HCT116 (cell line): ENCODE measurements at regions not wholly inside any gene's neighbourhood (a gene's known extent, or its start where the extent isn't known, plus 50 kb on each side); places are given as distances from the start of the nearest gene placed in this dataset.

Source experiments
- ATAC-seq: fragments of 200-7000 bp; cut with Tn5 transposase; 2 replicates; pipeline ENCODE4 v1.9.1; 2020; ENCODE audit warnings: mild to moderate bottlenecking, moderate library complexity
- BruUV-seq: library from RNA; stranded (reverse); fragments of 400-500 nt; replicated peaks from 2 replicates; lab custom pipeline; 2021; lab: Mats Ljungman, UMichigan
- CTCF ChIA-PET: fragments of 300-600 bp; sonication (Branson Sonifier 250); formaldehyde crosslinking; loops from one replicate; lab custom pipeline; 2021; ENCODE audit warnings: antibody characterized with exemption; lab: Charles Lee
- POLR2A ChIA-PET: fragments of 300-600, 350-600 bp; sonication (Branson Sonifier 250); formaldehyde crosslinking; loops from one replicate; lab custom pipeline; 2021; ENCODE audit warnings: antibody characterized with exemption; lab: Charles Lee
- RAD21 ChIA-PET, 2 experiments: fragments of 300-600 bp; sonication (Branson Sonifier 250); formaldehyde crosslinking; loops; one replicate each; lab custom pipeline; 2023; ENCODE audit warnings: low total read pairs in 2 of 2; ENCODE audit not compliant: uncharacterized antibody in 2 of 2, unreplicated experiment in 2 of 2, low non-redundant PET in 1 of 2; lab: Charles Lee
- DNase-seq: peaks from one replicate; pipeline ENCODE4 v3.0.0-alpha.2; 2010; ENCODE audit warnings: low read depth, low spot score
- H2AFZ ChIP-seq: fragments of 200-600 bp; shearing (Covaris generic), sonication (generic); 2 replicates; pipeline ENCODE4 v1.6.1; 2017; ENCODE audit warnings: low read depth, mixed run types, mixed read lengths, antibody characterized with exemption, low read length; ENCODE audit not compliant: poor library complexity, severe bottlenecking
- H3K27ac ChIP-seq: 2 replicates; pipeline ENCODE4 v1.5.1; 2012; ENCODE audit warnings: low read depth, low read length
- H3K27me3 ChIP-seq: fragments of 200-600 bp; sonication (generic); 2 replicates; pipeline ENCODE4 v1.6.1; 2016; ENCODE audit warnings: mixed run types, low read length, mixed read lengths; ENCODE audit not compliant: insufficient read depth
- H3K36me3 ChIP-seq, 2 experiments: fragments of 200-500 bp in 1 of 2; fragments of 200-600 bp in 1 of 2; sonication (Bioruptor generic) in 1 of 2; sonication (generic) in 1 of 2; 2 replicates each; pipeline versions ENCODE4 v1.5.1 to v1.6.1; 2014 to 2016; ENCODE audit warnings: low read length in 2 of 2, inconsistent platforms in 1 of 2, mixed read lengths in 1 of 2, mixed run types in 1 of 2; ENCODE audit not compliant: insufficient read depth in 2 of 2, control insufficient read depth in 1 of 2
- H3K4me1 ChIP-seq, 2 experiments: fragments of 200-600 bp in 1 of 2; sonication (generic) in 1 of 2; 2 replicates each; pipeline versions ENCODE4 v1.5.1 to v1.6.1; 2012 to 2017; ENCODE audit warnings: low read length in 2 of 2, inconsistent platforms in 1 of 2, mild to moderate bottlenecking in 1 of 2, mixed read lengths in 1 of 2, mixed run types in 1 of 2, moderate library complexity in 1 of 2; ENCODE audit not compliant: insufficient read depth in 2 of 2, control insufficient read depth in 1 of 2
- H3K4me2 ChIP-seq: fragments of 200-600 bp; sonication (generic); 2 replicates; pipeline ENCODE4 v1.6.1; 2017; ENCODE audit warnings: mixed run types, low read length, mixed read lengths
- H3K4me3 ChIP-seq, 2 experiments: fragments of 200-600 bp in 1 of 2; sonication (generic) in 1 of 2; replicated peaks in 1 of 2; 2 replicates each; pipeline ENCODE4 v1.5.1; 2011 to 2016; ENCODE audit warnings: low read length in 2 of 2, control low read depth in 1 of 2, low read depth in 1 of 2, mild to moderate bottlenecking in 1 of 2, mixed read lengths in 1 of 2, mixed run types in 1 of 2
- H3K79me2 ChIP-seq: fragments of 200-600 bp; sonication (generic); 2 replicates; pipeline ENCODE4 v1.6.1; 2017; ENCODE audit warnings: mild to moderate bottlenecking, mixed run types, low read length, moderate library complexity, mixed read lengths; ENCODE audit not compliant: insufficient read depth
- H3K9ac ChIP-seq: fragments of 200-600 bp; sonication (generic); 2 replicates; pipeline ENCODE4 v1.6.1; 2016; ENCODE audit warnings: low read length, mixed read lengths
- H3K9me2 ChIP-seq: fragments of 200-600 bp; sonication (generic), shearing (Covaris generic); 2 replicates; pipeline ENCODE4 v1.6.1; 2017; ENCODE audit warnings: mixed run types, mild to moderate bottlenecking, moderate library complexity; ENCODE audit not compliant: insufficient read depth
- H3K9me3 ChIP-seq, 2 experiments: fragments of 200-500 bp in 1 of 2; fragments of 200-600 bp in 1 of 2; sonication (Bioruptor generic) in 1 of 2; sonication (generic) in 1 of 2; 2 replicates each; pipeline ENCODE4 v1.6.1; 2014 to 2017; ENCODE audit warnings: low read length in 2 of 2, mixed read lengths in 2 of 2, inconsistent platforms in 1 of 2, low read depth in 1 of 2, mild to moderate bottlenecking in 1 of 2, mixed run types in 1 of 2, moderate library complexity in 1 of 2; ENCODE audit not compliant: control insufficient read depth in 1 of 2, insufficient read depth in 1 of 2
- H4K20me1 ChIP-seq: fragments of 200-600 bp; sonication (generic), shearing (Covaris generic); 2 replicates; pipeline ENCODE4 v1.6.1; 2017; ENCODE audit warnings: mixed run types, mild to moderate bottlenecking, moderate library complexity; ENCODE audit not compliant: insufficient read depth
- CEBPB ChIP-seq: IDR thresholded peaks from 2 replicates; pipeline ENCODE4 v1.6.1; 2012; ENCODE audit warnings: low read depth
- ELF1 ChIP-seq: IDR thresholded peaks from 2 replicates; pipeline ENCODE4 v1.6.1; 2012; ENCODE audit warnings: low read depth, borderline replicate concordance
- FOSL1 ChIP-seq: IDR thresholded peaks from 2 replicates; pipeline ENCODE4 v1.6.1; 2012; ENCODE audit warnings: low read depth
- POLR2A ChIP-seq: IDR thresholded peaks from 2 replicates; pipeline ENCODE4 v1.7.0; 2011; ENCODE audit warnings: borderline replicate concordance; ENCODE audit not compliant: insufficient read depth, insufficient read length; ENCODE audit errors: extremely low read depth
- TCF7L2 ChIP-seq: IDR thresholded peaks from 2 replicates; pipeline ENCODE4 v1.7.0; 2011; ENCODE audit warnings: borderline replicate concordance, inconsistent platforms; ENCODE audit not compliant: insufficient read depth, insufficient read length; ENCODE audit errors: extremely low read depth
- ZFX ChIP-seq: fragments of 450-650 bp; IDR thresholded peaks from 2 replicates; pipeline ENCODE4 v1.6.1; 2017
- intact Hi-C: fragments of 100-400 bp; cut with micrococcal nuclease; formaldehyde crosslinking; loops from 2 replicates; pipeline ENCODE4 v1.10.0; 2022
- TF ChIP-seq, protein P1 (sequence below): IDR thresholded peaks from 2 replicates; pipeline ENCODE4 v1.6.1; 2012; ENCODE audit warnings: low read depth
- TF ChIP-seq, protein P2 (sequence below): IDR thresholded peaks from 2 replicates; pipeline ENCODE4 v1.6.1; 2011; ENCODE audit warnings: mild to moderate bottlenecking, low read length, moderate library complexity; ENCODE audit not compliant: insufficient replicate concordance; ENCODE audit errors: extremely low read depth
- TF ChIP-seq, protein P3 (sequence below): IDR thresholded peaks from 2 replicates; pipeline ENCODE4 v1.6.1; 2012
- TF ChIP-seq, protein P4 (sequence below), 3 experiments: fragments of 200-600 bp in 1 of 3; sonication (generic) in 1 of 3; IDR thresholded peaks in 2 of 3; conservative IDR thresholded peaks in 1 of 3; 2 replicates each; pipeline ENCODE4 v1.5.1; 2012 to 2017; ENCODE audit warnings: low read depth in 2 of 3, low read length in 2 of 3, antibody characterized with exemption in 1 of 3, borderline replicate concordance in 1 of 3, control low read depth in 1 of 3, mild to moderate bottlenecking in 1 of 3, mixed read lengths in 1 of 3, mixed run types in 1 of 3, moderate library complexity in 1 of 3; ENCODE audit not compliant: insufficient read depth in 1 of 3

DNA sequence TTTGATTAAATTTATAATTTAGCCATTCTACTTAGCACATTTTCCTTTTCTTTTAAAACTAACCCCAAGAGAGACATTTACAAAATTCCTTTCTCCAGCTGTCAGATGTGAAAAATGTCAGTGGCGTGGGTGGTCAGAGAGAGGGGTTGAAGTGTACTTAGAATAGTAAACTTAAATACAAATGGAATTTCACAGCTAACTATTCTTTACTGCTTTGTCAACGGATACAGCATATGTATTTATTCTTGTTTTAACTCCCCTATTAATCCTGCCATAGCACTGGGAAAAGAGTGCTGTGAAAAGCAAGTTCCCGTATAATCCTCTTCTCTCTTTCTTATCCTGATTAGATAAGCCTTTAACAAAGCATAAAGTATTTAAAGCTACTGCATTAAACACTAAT, 191.4 kb upstream of the CHAC2 start (continued):
- TF ChIP-seq, protein P1, sequence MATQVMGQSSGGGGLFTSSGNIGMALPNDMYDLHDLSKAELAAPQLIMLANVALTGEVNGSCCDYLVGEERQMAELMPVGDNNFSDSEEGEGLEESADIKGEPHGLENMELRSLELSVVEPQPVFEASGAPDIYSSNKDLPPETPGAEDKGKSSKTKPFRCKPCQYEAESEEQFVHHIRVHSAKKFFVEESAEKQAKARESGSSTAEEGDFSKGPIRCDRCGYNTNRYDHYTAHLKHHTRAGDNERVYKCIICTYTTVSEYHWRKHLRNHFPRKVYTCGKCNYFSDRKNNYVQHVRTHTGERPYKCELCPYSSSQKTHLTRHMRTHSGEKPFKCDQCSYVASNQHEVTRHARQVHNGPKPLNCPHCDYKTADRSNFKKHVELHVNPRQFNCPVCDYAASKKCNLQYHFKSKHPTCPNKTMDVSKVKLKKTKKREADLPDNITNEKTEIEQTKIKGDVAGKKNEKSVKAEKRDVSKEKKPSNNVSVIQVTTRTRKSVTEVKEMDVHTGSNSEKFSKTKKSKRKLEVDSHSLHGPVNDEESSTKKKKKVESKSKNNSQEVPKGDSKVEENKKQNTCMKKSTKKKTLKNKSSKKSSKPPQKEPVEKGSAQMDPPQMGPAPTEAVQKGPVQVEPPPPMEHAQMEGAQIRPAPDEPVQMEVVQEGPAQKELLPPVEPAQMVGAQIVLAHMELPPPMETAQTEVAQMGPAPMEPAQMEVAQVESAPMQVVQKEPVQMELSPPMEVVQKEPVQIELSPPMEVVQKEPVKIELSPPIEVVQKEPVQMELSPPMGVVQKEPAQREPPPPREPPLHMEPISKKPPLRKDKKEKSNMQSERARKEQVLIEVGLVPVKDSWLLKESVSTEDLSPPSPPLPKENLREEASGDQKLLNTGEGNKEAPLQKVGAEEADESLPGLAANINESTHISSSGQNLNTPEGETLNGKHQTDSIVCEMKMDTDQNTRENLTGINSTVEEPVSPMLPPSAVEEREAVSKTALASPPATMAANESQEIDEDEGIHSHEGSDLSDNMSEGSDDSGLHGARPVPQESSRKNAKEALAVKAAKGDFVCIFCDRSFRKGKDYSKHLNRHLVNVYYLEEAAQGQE = no peak
- TF ChIP-seq TCF7L2 (no peak), CEBPB (no peak)

DNA sequence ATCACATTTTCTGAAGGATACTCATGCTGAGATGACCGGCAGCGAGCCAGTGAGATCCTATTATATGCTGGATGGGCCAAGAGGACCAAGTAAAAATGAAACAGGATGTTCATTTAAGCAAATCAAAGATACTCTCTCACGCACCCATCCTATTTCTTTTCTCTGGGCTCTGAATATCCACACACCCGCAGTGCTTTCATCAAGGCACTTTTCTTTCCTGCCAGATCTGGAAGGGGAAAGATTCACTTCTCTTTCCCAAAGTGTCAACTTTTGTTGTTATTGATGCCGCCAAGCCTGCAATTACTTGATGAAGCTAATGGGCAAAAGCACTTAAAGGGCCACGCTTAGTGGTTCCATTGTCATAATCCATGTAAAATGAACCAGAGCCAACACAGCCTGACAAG, 191.9 kb upstream of the CHAC2 start:
- Histone ChIP-seq H3K4me1 (no peaks in the 10 kb centered on the region), H3K79me2 (no peaks in the 10 kb centered on the region), H4K20me1 (no peaks in the 10 kb centered on the region), H3K27me3 (no peaks in the 10 kb centered on the region), H3K27ac (no peak overlapping the region), H3K9me3 (no peaks in the 10 kb centered on the region)
- CTCF ChIA-PET = no interaction called here
- no peak for DNase-seq
- no TSS peak for BruUV-seq
- POLR2A ChIA-PET = no interaction called here
- TF ChIP-seq TCF7L2 = no peak
- TF ChIP-seq, all 23 proteins: peak for 0
- no peak for ATAC-seq
- Histone ChIP-seq H3K36me3 (no peaks in the 10 kb centered on the region), H3K4me2 (no peak overlapping the region), H3K9me2 (no peaks in the 10 kb centered on the region), H2AFZ (no peak overlapping the region), H3K9ac (no peak overlapping the region), H3K4me3 (no peak overlapping the region)
- RAD21 ChIA-PET = no interaction called here
- intact Hi-C loops = no loop called here

DNA sequence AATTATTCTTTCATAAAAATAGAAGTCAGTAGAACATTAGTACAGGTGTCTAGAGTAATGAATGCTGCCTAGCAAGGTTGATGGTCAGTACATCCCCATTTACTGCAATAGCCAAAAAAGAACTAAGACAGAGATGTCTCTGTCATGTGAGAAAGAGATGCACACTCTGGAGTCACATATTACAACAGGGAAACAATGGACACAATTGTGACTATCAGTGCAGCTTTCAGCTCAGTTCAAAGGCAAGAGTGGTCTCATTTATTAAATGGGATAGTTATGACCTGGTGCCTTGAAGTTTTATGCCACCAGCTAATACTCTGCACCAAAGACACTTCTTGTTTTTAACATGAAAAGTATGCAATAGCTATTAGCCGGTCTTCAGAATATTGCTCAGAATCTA, 194.9 kb upstream of the CHAC2 start:
- Histone ChIP-seq H3K9me3 (no peaks in the 10 kb centered on the region), H3K9ac (no peak overlapping the region), H3K4me2 (no peak overlapping the region), H3K27me3 (no peaks in the 10 kb centered on the region), H3K4me1 (no peaks in the 10 kb centered on the region), H3K4me3 (no peak overlapping the region), H3K27ac (no peak overlapping the region), H3K9me2 (no peaks in the 10 kb centered on the region), H2AFZ (no peak overlapping the region), H3K36me3 (no peaks in the 10 kb centered on the region), H4K20me1 (no peaks in the 10 kb centered on the region), H3K79me2 (no peaks in the 10 kb centered on the region)
- POLR2A ChIA-PET = no interaction called here
- DNase-seq = no peak
- CTCF ChIA-PET = no interaction called here
- intact Hi-C loops = no loop called here
- RAD21 ChIA-PET = no interaction called here
- ATAC-seq = no peak
- BruUV-seq = no TSS peak
- no peak for TF ChIP-seq POLR2A
- TF ChIP-seq, protein P2, sequence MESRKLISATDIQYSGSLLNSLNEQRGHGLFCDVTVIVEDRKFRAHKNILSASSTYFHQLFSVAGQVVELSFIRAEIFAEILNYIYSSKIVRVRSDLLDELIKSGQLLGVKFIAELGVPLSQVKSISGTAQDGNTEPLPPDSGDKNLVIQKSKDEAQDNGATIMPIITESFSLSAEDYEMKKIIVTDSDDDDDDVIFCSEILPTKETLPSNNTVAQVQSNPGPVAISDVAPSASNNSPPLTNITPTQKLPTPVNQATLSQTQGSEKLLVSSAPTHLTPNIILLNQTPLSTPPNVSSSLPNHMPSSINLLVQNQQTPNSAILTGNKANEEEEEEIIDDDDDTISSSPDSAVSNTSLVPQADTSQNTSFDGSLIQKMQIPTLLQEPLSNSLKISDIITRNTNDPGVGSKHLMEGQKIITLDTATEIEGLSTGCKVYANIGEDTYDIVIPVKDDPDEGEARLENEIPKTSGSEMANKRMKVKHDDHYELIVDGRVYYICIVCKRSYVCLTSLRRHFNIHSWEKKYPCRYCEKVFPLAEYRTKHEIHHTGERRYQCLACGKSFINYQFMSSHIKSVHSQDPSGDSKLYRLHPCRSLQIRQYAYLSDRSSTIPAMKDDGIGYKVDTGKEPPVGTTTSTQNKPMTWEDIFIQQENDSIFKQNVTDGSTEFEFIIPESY = no peak
- TF ChIP-seq ELF1 = no peak
- TF ChIP-seq, protein P3, sequence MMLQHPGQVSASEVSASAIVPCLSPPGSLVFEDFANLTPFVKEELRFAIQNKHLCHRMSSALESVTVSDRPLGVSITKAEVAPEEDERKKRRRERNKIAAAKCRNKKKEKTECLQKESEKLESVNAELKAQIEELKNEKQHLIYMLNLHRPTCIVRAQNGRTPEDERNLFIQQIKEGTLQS = no peak
- TF ChIP-seq, protein P4, sequence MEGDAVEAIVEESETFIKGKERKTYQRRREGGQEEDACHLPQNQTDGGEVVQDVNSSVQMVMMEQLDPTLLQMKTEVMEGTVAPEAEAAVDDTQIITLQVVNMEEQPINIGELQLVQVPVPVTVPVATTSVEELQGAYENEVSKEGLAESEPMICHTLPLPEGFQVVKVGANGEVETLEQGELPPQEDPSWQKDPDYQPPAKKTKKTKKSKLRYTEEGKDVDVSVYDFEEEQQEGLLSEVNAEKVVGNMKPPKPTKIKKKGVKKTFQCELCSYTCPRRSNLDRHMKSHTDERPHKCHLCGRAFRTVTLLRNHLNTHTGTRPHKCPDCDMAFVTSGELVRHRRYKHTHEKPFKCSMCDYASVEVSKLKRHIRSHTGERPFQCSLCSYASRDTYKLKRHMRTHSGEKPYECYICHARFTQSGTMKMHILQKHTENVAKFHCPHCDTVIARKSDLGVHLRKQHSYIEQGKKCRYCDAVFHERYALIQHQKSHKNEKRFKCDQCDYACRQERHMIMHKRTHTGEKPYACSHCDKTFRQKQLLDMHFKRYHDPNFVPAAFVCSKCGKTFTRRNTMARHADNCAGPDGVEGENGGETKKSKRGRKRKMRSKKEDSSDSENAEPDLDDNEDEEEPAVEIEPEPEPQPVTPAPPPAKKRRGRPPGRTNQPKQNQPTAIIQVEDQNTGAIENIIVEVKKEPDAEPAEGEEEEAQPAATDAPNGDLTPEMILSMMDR (IDR thresholded peaks at IDR 0.05 in 2 of 3, conservative IDR thresholded peaks at IDR 0.05 in 1 of 3; ENCODE audit: borderline replicate concordance in 1 of 3, insufficient read depth in 1 of 3, low read depth in 2 of 3, low read length in 2 of 3) = no peak
- TF ChIP-seq TCF7L2 = no peak
- no peak for TF ChIP-seq FOSL1
- no peak for TF ChIP-seq ZFX
